Ishikawa (cell line): ENCODE measurements at regions not wholly inside any gene's neighbourhood (a gene's known extent, or its start where the extent isn't known, plus 50 kb on each side); places are given as distances from the start of the nearest gene placed in this dataset.

Source experiments
- EP300 ChIP-seq: IDR thresholded peaks from 2 replicates; pipeline ENCODE4 v1.6.1; 2012; ENCODE audit warnings: borderline replicate concordance
- RAD21 ChIP-seq: IDR thresholded peaks from 2 replicates; pipeline ENCODE4 v1.6.1; 2012; ENCODE audit warnings: low read depth
- TF ChIP-seq, protein P1 (sequence below): IDR thresholded peaks from 2 replicates; pipeline ENCODE4 v1.6.1; 2012

DNA sequence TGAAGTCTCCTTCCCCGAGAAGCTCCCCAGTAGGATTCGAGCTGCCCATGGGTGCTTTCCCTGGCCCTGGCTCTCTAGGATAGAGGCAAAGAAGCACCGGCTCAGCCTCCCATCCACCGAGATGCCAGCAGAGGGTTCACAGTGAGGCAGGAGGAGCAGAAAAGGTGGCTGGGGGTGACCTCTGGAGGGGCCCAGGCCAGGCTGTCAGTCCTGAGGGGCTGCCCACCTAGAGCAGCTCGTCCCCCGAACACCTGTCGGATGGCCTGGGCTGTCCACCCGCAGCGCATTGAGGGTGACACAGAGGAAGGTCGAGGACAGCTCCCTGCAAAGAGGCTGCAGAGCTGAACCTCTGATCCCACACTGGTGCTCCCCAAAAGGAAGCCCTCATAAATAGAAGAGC lies 167.2 kb upstream of the PPP2R2D start:
- no peak for TF ChIP-seq EP300
- no peak for TF ChIP-seq RAD21
- TF ChIP-seq, protein P1, sequence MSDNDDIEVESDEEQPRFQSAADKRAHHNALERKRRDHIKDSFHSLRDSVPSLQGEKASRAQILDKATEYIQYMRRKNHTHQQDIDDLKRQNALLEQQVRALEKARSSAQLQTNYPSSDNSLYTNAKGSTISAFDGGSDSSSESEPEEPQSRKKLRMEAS: no peak
